Aorta (tissue), 5 donors: ENCODE measurements at regions not wholly inside any gene's neighbourhood (a gene's known extent, or its start where the extent isn't known, plus 50 kb on each side); places are given as distances from the start of the nearest gene placed in this dataset.

Source experiments
- ATAC-seq: fragments of 200-7000 bp; cut with Tn5 transposase; one replicate; pipeline ENCODE4 v1.9.1; 2022; ENCODE audit warnings: moderate library complexity; ENCODE audit not compliant: low FRiP score
- DNase-seq, 2 donors: peaks; one replicate each; pipeline ENCODE4 v3.0.0-alpha.2; 2020
- H3K27ac ChIP-seq, 2 donors: one replicate each; pipeline ENCODE4 v1.5.1; 2013; ENCODE audit warnings: low read length in 2 of 2, mild to moderate bottlenecking in 2 of 2, moderate library complexity in 2 of 2, control low read depth in 1 of 2, inconsistent platforms in 1 of 2, low read depth in 1 of 2
- H3K27me3 ChIP-seq, 2 donors: one replicate each; pipeline ENCODE4 v1.6.1; 2013; ENCODE audit warnings: control low read depth in 1 of 2, low read length in 1 of 2, mild to moderate bottlenecking in 1 of 2, moderate library complexity in 1 of 2; ENCODE audit not compliant: insufficient read depth in 2 of 2, control insufficient read depth in 1 of 2
- H3K36me3 ChIP-seq, 2 donors: one replicate each; pipeline ENCODE4 v1.6.1; 2013; ENCODE audit warnings: control low read depth in 1 of 2, low read length in 1 of 2, mild to moderate bottlenecking in 1 of 2; ENCODE audit not compliant: insufficient read depth in 2 of 2, control insufficient read depth in 1 of 2
- H3K4me1 ChIP-seq, 2 donors: one replicate each; pipeline ENCODE4 v1.6.1; 2013; ENCODE audit warnings: low read length in 2 of 2, control low read depth in 1 of 2, mild to moderate bottlenecking in 1 of 2, moderate library complexity in 1 of 2; ENCODE audit not compliant: insufficient read depth in 2 of 2, control insufficient read depth in 1 of 2
- H3K4me3 ChIP-seq, 2 donors: one replicate each; pipeline ENCODE4 v1.5.1; 2013; ENCODE audit warnings: low read length in 2 of 2, control low read depth in 1 of 2, mild to moderate bottlenecking in 1 of 2
- H3K9me3 ChIP-seq: one replicate; pipeline ENCODE4 v1.6.1; 2013; ENCODE audit warnings: mild to moderate bottlenecking, low read length; ENCODE audit not compliant: control insufficient read depth
- WGBS, 2 donors: extraction: QIAGEN DNeasy Blood & Tissue Kit; methylation state at CpG; one replicate each; pipeline ENCODE4 v1.1.7; 2013; 5-methylcytosine and 5-hydroxymethylcytosine counted together
- intact Hi-C, 2 donors: fragments of 100-400 bp; cut with DNase I; formaldehyde crosslinking; loops; one replicate each; pipeline versions ENCODE4 v1.14.2 to v1.15.0; 2022
- donor health status: healthy with polysubstance abuse.
- donor health status: Bipolar disorder and iron deficiency.
- donor health status: DM: no; HTN: no; CAD: no.
- donor health status: DM: no; HTN: no; CAD: no.
- donor health status: DM: yes; HTN: yes; CAD: no.

GRCh38 chr4:182142176-182143085 lies 100.8 kb upstream of the TENM3 start:
- peak; percentile 9 for ATAC-seq
- no peaks in the 10 kb centered on the region for H3K36me3 ChIP-seq
- 20 to 29% methylated on average over 65 of the region's 65 CpGs for WGBS, 2 donors
- no peak overlapping the region for H3K27ac ChIP-seq
- intact Hi-C loops: no loop called here
- H3K4me1 ChIP-seq: no peaks in the 10 kb centered on the region
- DNase-seq: peak in 1 of 2 donors; percentile 73
- H3K9me3 ChIP-seq: no peaks in the 10 kb centered on the region
- H3K27me3 ChIP-seq: no peaks in the 10 kb centered on the region
- H3K4me3 ChIP-seq: peak overlapping the region in 1 of 2 donors; percentile 73

GRCh38 chr4:182143086-182143821 lies 99.9 kb upstream of the TENM3 start:
- Histone ChIP-seq H3K27ac (no peak overlapping the region), H3K9me3 (no peaks in the 10 kb centered on the region), H3K4me1 (no peaks in the 10 kb centered on the region), H3K4me3 (peak overlapping the region in 1 of 2 donors; percentile 73), H3K27me3 (no peaks in the 10 kb centered on the region), H3K36me3 (no peaks in the 10 kb centered on the region)
- ATAC-seq (no peak), DNase-seq (peak in 1 of 2 donors; percentile 64)
- intact Hi-C loops: no loop called here
- WGBS, 2 donors: 1% methylated on average over 36 of the region's 36 CpGs

- DNase-seq: peak in 1 of 2 donors; percentile 72
- no peak overlapping the region for H3K27ac ChIP-seq
Observed at GRCh38 chr4:182143822-182144625, 99.2 kb upstream of the TENM3 start.

GRCh38 chr4:182144626-182145333 lies 98.4 kb upstream of the TENM3 start:
- WGBS, 2 donors: 1% methylated on average over 35 to 93 of the region's 93 CpGs
- no peaks in the 10 kb centered on the region for H3K4me1 ChIP-seq
- H3K4me3 ChIP-seq: peak overlapping the region; percentile 73 to 74
- ATAC-seq (no peak), DNase-seq (peak in 1 of 2 donors; percentile 66)
- H3K27me3 ChIP-seq: no peaks in the 10 kb centered on the region
- no peak overlapping the region for H3K27ac ChIP-seq
- intact Hi-C loops: no loop called here
- H3K36me3 ChIP-seq: no peaks in the 10 kb centered on the region
- H3K9me3 ChIP-seq: no peaks in the 10 kb centered on the region

More at GRCh38 chr4:182143822-182144625, 99.2 kb upstream of the TENM3 start:
- no peaks in the 10 kb centered on the region for H3K27me3 ChIP-seq
- peak overlapping the region; percentile 73 to 74 for H3K4me3 ChIP-seq
- WGBS, 2 donors: 1% methylated on average over 53 to 79 of the region's 79 CpGs
- H3K4me1 ChIP-seq: no peaks in the 10 kb centered on the region
- ATAC-seq: no peak
- H3K9me3 ChIP-seq: no peaks in the 10 kb centered on the region
- intact Hi-C loops: no loop called here
- no peaks in the 10 kb centered on the region for H3K36me3 ChIP-seq

- H3K9me3 ChIP-seq: no peaks in the 10 kb centered on the region
- H3K27ac ChIP-seq: no peak overlapping the region
- DNase-seq (no peak), ATAC-seq (no peak)
- no peaks in the 10 kb centered on the region for H3K4me1 ChIP-seq
- WGBS, 2 donors: 30 to 40% methylated on average over 12 of the region's 12 CpGs
- H3K36me3 ChIP-seq: no peaks in the 10 kb centered on the region
- H3K27me3 ChIP-seq: no peaks in the 10 kb centered on the region
- H3K4me3 ChIP-seq: no peak overlapping the region
- intact Hi-C loops: no loop called here
Observed at GRCh38 chr4:182145334-182145905, 97.8 kb upstream of the TENM3 start.

- DNase-seq (no peak), ATAC-seq (no peak)
- Histone ChIP-seq H3K4me3 (no peak overlapping the region), H3K4me1 (no peaks in the 10 kb centered on the region), H3K27ac (no peak overlapping the region), H3K27me3 (no peaks in the 10 kb centered on the region), H3K36me3 (no peaks in the 10 kb centered on the region), H3K9me3 (no peaks in the 10 kb centered on the region)
- WGBS, 2 donors: 84 to 88% methylated on average over 5 of the region's 5 CpGs
- intact Hi-C loops: no loop called here
Observed at GRCh38 chr4:182147391-182147790, 95.8 kb upstream of the TENM3 start.

GRCh38 chr4:182150645-182151044 lies 92.6 kb upstream of the TENM3 start:
- intact Hi-C loops: no loop called here

GRCh38 chr4:182155806-182156205 lies 87.4 kb upstream of the TENM3 start:
- intact Hi-C loops: no loop called here
- ATAC-seq: no peak

More at GRCh38 chr4:182150645-182151044, 92.6 kb upstream of the TENM3 start:
- H3K4me1 ChIP-seq: no peaks in the 10 kb centered on the region
- H3K9me3 ChIP-seq: no peaks in the 10 kb centered on the region
- no peak for ATAC-seq
- H3K4me3 ChIP-seq: no peak overlapping the region
- DNase-seq: no peak
- no peaks in the 10 kb centered on the region for H3K36me3 ChIP-seq
- no peak overlapping the region for H3K27ac ChIP-seq
- WGBS, 2 donors: 85 to 89% methylated on average over 3 of the region's 3 CpGs
- no peaks in the 10 kb centered on the region for H3K27me3 ChIP-seq

More at GRCh38 chr4:182155806-182156205, 87.4 kb upstream of the TENM3 start:
- Histone ChIP-seq H3K36me3 (no peaks in the 10 kb centered on the region), H3K27ac (no peak overlapping the region), H3K4me1 (no peaks in the 10 kb centered on the region), H3K4me3 (no peak overlapping the region), H3K9me3 (no peaks in the 10 kb centered on the region), H3K27me3 (no peaks in the 10 kb centered on the region)
- 88 to 95% methylated on average over 1 of the region's 1 CpG for WGBS, 2 donors
- no peak for DNase-seq
